ENCODE measurements at regions not wholly inside any gene's neighbourhood (a gene's known extent, or its start where the extent isn't known, plus 50 kb on each side); places are given as distances from the start of the nearest gene placed in this dataset.
"Not testable (repeated sequence)": the region's sequence is repeated elsewhere in the genome, so short reads cannot be mapped to it uniquely, and the experiment has no call there.

DNA sequence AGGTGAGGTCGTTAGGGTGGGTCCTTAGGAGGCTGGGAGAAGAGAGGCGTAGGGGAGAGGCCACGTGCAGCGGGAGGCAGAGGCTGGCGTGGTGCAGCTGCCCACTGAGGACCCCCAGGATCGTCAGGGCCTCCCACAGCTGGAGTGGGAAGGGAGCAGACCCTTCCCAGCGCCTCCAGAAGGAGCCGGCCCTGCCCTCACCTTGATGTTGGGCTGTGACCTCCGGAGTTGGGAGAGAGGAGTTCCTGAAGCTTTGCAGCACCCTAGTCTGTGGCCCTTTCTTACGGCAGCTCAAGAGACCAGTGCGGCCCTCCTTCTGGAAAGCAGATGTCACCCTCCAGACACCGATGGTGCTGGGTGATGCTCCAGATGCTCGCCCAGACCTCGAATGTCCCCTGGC is 156.5 kb upstream of the ZNF469 start:
- not testable (repeated sequence) for H3K36me3 ChIP-seq (replicated peaks; ENCODE audit: low read depth, low read length); H3K27ac ChIP-seq (ENCODE audit: low read length); H2AFZ ChIP-seq (ENCODE audit: low read depth, low read length); H3K9ac ChIP-seq (ENCODE audit: low read length); H3K27me3 ChIP-seq (ENCODE audit: low read depth, low read length); H4K20me1 ChIP-seq (ENCODE audit: insufficient read depth, low read length); H3K9me3 ChIP-seq (ENCODE audit: insufficient read depth, low read length); H3K79me2 ChIP-seq (ENCODE audit: low read length); H3K4me3 ChIP-seq (ENCODE audit: low read length); H3K4me1 ChIP-seq (ENCODE audit: low read length); H3K4me2 ChIP-seq (ENCODE audit: low read length)

- not testable (repeated sequence) for H3K36me3 ChIP-seq (replicated peaks; ENCODE audit: low read depth, low read length); H2AFZ ChIP-seq (ENCODE audit: low read depth, low read length); H3K4me1 ChIP-seq (ENCODE audit: low read length); H3K27ac ChIP-seq (ENCODE audit: low read length); H3K4me2 ChIP-seq (ENCODE audit: low read length); H4K20me1 ChIP-seq (ENCODE audit: insufficient read depth, low read length); H3K4me3 ChIP-seq (ENCODE audit: low read length); H3K27me3 ChIP-seq (ENCODE audit: low read depth, low read length); H3K9me3 ChIP-seq (ENCODE audit: insufficient read depth, low read length); H3K79me2 ChIP-seq (ENCODE audit: low read length); H3K9ac ChIP-seq (ENCODE audit: low read length)
Measured at GRCh38 chr16:88227026-88227721, 155.6 kb upstream of the ZNF469 start.

DNA sequence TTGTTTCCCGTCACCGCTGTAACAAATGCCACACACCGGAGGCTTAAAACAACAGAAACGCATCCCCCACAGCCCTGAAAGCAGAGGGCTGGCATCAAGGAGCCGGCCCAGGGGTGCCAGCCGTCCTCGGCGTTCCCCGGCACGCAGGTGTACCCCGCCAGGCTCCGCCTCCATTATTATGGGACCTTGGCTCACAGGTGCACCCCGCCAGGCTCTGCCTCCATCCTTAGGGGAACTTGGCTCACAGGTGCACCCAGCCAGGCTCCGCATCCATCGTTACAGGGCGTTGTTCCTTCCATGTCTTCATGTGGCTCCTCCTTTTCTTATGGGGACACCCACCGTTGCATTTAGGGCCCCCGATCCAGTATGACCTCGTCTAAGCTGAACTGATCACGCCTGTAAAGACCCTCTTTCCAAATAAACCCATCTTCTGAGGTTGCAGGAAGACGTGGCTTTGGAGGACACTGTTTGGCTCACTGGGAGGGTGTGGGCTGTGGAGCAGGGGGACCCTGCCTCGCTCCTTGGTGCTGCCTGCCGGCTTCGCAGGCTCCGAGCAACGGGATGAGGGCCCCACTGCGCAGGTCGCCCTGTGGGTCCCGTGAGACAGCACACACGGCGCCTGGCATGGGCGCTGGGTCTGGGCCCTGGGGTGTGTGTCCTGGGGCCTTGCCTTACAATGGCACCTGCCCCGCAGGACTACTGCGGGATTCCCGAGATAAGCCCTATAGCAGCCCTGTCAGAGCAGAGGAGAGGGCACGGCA is 154.9 kb upstream of the ZNF469 start:
- H3K9me3 ChIP-seq (ENCODE audit: insufficient read depth, low read length); H4K20me1 ChIP-seq (ENCODE audit: insufficient read depth, low read length); H3K4me1 ChIP-seq (ENCODE audit: low read length); H2AFZ ChIP-seq (ENCODE audit: low read depth, low read length); H3K9ac ChIP-seq (ENCODE audit: low read length); H3K27ac ChIP-seq (ENCODE audit: low read length); H3K36me3 ChIP-seq (replicated peaks; ENCODE audit: low read depth, low read length); H3K4me2 ChIP-seq (ENCODE audit: low read length); H3K79me2 ChIP-seq (ENCODE audit: low read length); H3K4me3 ChIP-seq (ENCODE audit: low read length); H3K27me3 ChIP-seq (ENCODE audit: low read depth, low read length): not testable (repeated sequence)

- H3K9ac ChIP-seq (ENCODE audit: low read length); H3K4me3 ChIP-seq (ENCODE audit: low read length); H3K27ac ChIP-seq (ENCODE audit: low read length); H3K79me2 ChIP-seq (ENCODE audit: low read length); H2AFZ ChIP-seq (ENCODE audit: low read depth, low read length); H4K20me1 ChIP-seq (ENCODE audit: insufficient read depth, low read length); H3K36me3 ChIP-seq (replicated peaks; ENCODE audit: low read depth, low read length); H3K4me1 ChIP-seq (ENCODE audit: low read length); H3K9me3 ChIP-seq (ENCODE audit: insufficient read depth, low read length); H3K4me2 ChIP-seq (ENCODE audit: low read length); H3K27me3 ChIP-seq (ENCODE audit: low read depth, low read length): not testable (repeated sequence)
Measured at GRCh38 chr16:88228751-88229150, 154.0 kb upstream of the ZNF469 start.

GRCh38 chr16:88229710-88230109 is 153.0 kb upstream of the ZNF469 start:
- not testable (repeated sequence) for H3K9ac ChIP-seq (ENCODE audit: low read length); H3K79me2 ChIP-seq (ENCODE audit: low read length)

GRCh38 chr16:88230276-88230966 is 152.3 kb upstream of the ZNF469 start:
- H3K4me2 ChIP-seq (ENCODE audit: low read length); H2AFZ ChIP-seq (ENCODE audit: low read depth, low read length); H3K27ac ChIP-seq (ENCODE audit: low read length); H3K9me3 ChIP-seq (ENCODE audit: insufficient read depth, low read length); H3K4me1 ChIP-seq (ENCODE audit: low read length); H3K4me3 ChIP-seq (ENCODE audit: low read length); H3K79me2 ChIP-seq (ENCODE audit: low read length); H4K20me1 ChIP-seq (ENCODE audit: insufficient read depth, low read length); H3K27me3 ChIP-seq (ENCODE audit: low read depth, low read length); H3K9ac ChIP-seq (ENCODE audit: low read length); H3K36me3 ChIP-seq (replicated peaks; ENCODE audit: low read depth, low read length): not testable (repeated sequence)

More at GRCh38 chr16:88229710-88230109, 153.0 kb upstream of the ZNF469 start:
- not testable (repeated sequence) for H3K27me3 ChIP-seq (ENCODE audit: low read depth, low read length); H2AFZ ChIP-seq (ENCODE audit: low read depth, low read length); H3K36me3 ChIP-seq (replicated peaks; ENCODE audit: low read depth, low read length); H3K4me3 ChIP-seq (ENCODE audit: low read length); H3K4me2 ChIP-seq (ENCODE audit: low read length); H3K9me3 ChIP-seq (ENCODE audit: insufficient read depth, low read length); H3K27ac ChIP-seq (ENCODE audit: low read length); H3K4me1 ChIP-seq (ENCODE audit: low read length); H4K20me1 ChIP-seq (ENCODE audit: insufficient read depth, low read length)

DNA sequence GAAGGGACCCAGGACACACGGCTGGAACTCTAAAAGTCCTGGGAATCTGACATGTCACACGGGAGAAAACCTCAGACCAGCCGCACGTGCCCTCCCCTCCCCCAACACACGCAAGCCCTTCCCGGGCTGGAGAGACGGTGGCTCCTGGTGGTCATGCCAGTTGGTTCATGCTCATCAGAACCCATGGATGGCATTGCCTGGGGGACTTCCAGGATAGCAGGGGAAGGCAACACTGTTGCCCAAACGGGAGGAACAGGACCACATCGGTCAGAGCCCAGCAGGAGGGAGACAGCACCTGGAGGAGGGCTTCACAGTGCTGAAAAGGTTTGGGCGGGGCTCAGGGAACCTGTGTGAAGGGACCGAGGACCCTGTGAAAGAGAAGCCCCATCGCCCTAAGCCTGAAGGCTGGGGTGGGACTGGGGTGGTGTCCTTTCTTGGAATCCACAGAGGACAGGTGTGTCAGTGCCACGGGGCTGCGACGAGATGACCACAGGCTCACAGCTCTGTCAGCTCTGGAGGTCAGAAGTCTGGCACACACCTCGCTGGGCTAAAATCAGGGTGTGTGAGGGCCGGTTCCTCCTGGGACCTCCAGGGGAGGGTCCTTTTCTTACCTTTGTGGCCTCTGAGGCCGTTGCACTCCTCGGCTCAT is 151.7 kb upstream of the ZNF469 start:
- H3K4me3 ChIP-seq (ENCODE audit: low read length); H3K9ac ChIP-seq (ENCODE audit: low read length); H3K79me2 ChIP-seq (ENCODE audit: low read length); H3K4me1 ChIP-seq (ENCODE audit: low read length); H3K36me3 ChIP-seq (replicated peaks; ENCODE audit: low read depth, low read length); H3K27me3 ChIP-seq (ENCODE audit: low read depth, low read length); H3K4me2 ChIP-seq (ENCODE audit: low read length); H3K27ac ChIP-seq (ENCODE audit: low read length); H4K20me1 ChIP-seq (ENCODE audit: insufficient read depth, low read length); H2AFZ ChIP-seq (ENCODE audit: low read depth, low read length); H3K9me3 ChIP-seq (ENCODE audit: insufficient read depth, low read length): not testable (repeated sequence)

GRCh38 chr16:88231839-88232238 is 150.9 kb upstream of the ZNF469 start:
- not testable (repeated sequence) for H3K36me3 ChIP-seq (replicated peaks; ENCODE audit: low read depth, low read length); H4K20me1 ChIP-seq (ENCODE audit: insufficient read depth, low read length); H2AFZ ChIP-seq (ENCODE audit: low read depth, low read length); H3K4me1 ChIP-seq (ENCODE audit: low read length); H3K27me3 ChIP-seq (ENCODE audit: low read depth, low read length); H3K4me2 ChIP-seq (ENCODE audit: low read length); H3K4me3 ChIP-seq (ENCODE audit: low read length); H3K79me2 ChIP-seq (ENCODE audit: low read length); H3K9ac ChIP-seq (ENCODE audit: low read length); H3K27ac ChIP-seq (ENCODE audit: low read length); H3K9me3 ChIP-seq (ENCODE audit: insufficient read depth, low read length)
